Lung (tissue), 11 donors: ENCODE measurements at regions not wholly inside any gene's neighbourhood (a gene's known extent, or its start where the extent isn't known, plus 50 kb on each side); places are given as distances from the start of the nearest gene placed in this dataset.

Experiments used
- ATAC-seq: fragments of 200-7000 bp; cut with Tn5 transposase; one replicate; pipeline ENCODE4 v1.9.1; 2020; ENCODE audit warnings: moderate number of reproducible peaks; ENCODE audit not compliant: insufficient read depth, low FRiP score
- DNase-seq, 3 donors: peaks; one replicate each; pipeline ENCODE4 v3.0.0-alpha.2; 2013 to 2017
- H3K27ac ChIP-seq, 2 donors: one replicate each; pipeline ENCODE4 v1.5.1; 2013; ENCODE audit warnings: mild to moderate bottlenecking in 2 of 2, moderate library complexity in 2 of 2, control low read depth in 1 of 2, inconsistent platforms in 1 of 2, low read depth in 1 of 2, low read length in 1 of 2
- H3K27me3 ChIP-seq, 3 donors: one replicate each; pipeline ENCODE4 v1.5.1; 2013; ENCODE audit warnings: low read length in 2 of 3; ENCODE audit not compliant: control insufficient read depth in 3 of 3, insufficient read depth in 3 of 3
- H3K36me3 ChIP-seq, 4 donors: one replicate each; pipeline ENCODE4 v1.5.1; 2013; ENCODE audit warnings: low read length in 4 of 4, mild to moderate bottlenecking in 1 of 4, moderate library complexity in 1 of 4; ENCODE audit not compliant: control insufficient read depth in 4 of 4, insufficient read depth in 4 of 4
- H3K4me1 ChIP-seq, 5 donors: one replicate each; pipeline ENCODE4 v1.5.1; 2013; ENCODE audit warnings: low read length in 5 of 5, mild to moderate bottlenecking in 2 of 5, moderate library complexity in 1 of 5; ENCODE audit not compliant: control insufficient read depth in 5 of 5, insufficient read depth in 5 of 5
- H3K4me3 ChIP-seq: one replicate; pipeline ENCODE4 v1.5.1; 2013; ENCODE audit warnings: mild to moderate bottlenecking, control low read depth, moderate library complexity
- H3K9ac ChIP-seq, 2 donors: one replicate each; pipeline ENCODE4 v1.5.1; 2013; ENCODE audit warnings: low read length in 2 of 2, control low read depth in 1 of 2; ENCODE audit not compliant: insufficient read depth in 1 of 2
- H3K9me3 ChIP-seq, 4 donors: one replicate each; pipeline ENCODE4 v1.5.1; 2013; ENCODE audit warnings: low read length in 3 of 4, mild to moderate bottlenecking in 1 of 4, moderate library complexity in 1 of 4; ENCODE audit not compliant: control insufficient read depth in 4 of 4, insufficient read depth in 3 of 4
- CTCF ChIP-seq: IDR thresholded peaks from 2 replicates; pipeline ENCODE4 v1.5.1; 2012; ENCODE audit warnings: mild to moderate bottlenecking; ENCODE audit errors: control extremely low read depth, extremely low read depth
- WGBS, 2 donors: extraction: QIAGEN DNeasy Blood & Tissue Kit; methylation state at CpG; one replicate each; pipeline ENCODE4 v1.1.7; 2013; 5-methylcytosine and 5-hydroxymethylcytosine counted together
- donor health status: control.
- donor health status: control.
- donor health status: Bipolar disorder and iron deficiency.
- donor health status: healthy.
- donor health status: DM: yes; HTN: yes; CAD: no.

GRCh38 chr10:108691126-108691525, 1232.2 kb downstream of the XPNPEP1 start:
- Histone ChIP-seq H3K27me3 (no peaks in the 10 kb centered on the region), H3K36me3 (no peaks in the 10 kb centered on the region), H3K27ac (no peak overlapping the region), H3K9ac (no peak overlapping the region), H3K9me3 (peaks cover 0 to 3% (median under 1%) of the 10 kb centered on the region in 4 donors), H3K4me1 (no peaks in the 10 kb centered on the region), H3K4me3 (no peak overlapping the region)
- no peak for TF ChIP-seq CTCF
- DNase-seq (no peak), ATAC-seq (no peak)
- 74 to 76% methylated on average over 1 of the region's 1 CpG for WGBS, 2 donors

GRCh38 chr10:108690530-108690929, 1232.8 kb downstream of the XPNPEP1 start:
- H3K27ac ChIP-seq: no peak overlapping the region
- no peak for DNase-seq
- no peaks in the 10 kb centered on the region for H3K4me1 ChIP-seq
- ATAC-seq: no peak
- H3K4me3 ChIP-seq: no peak overlapping the region
- H3K9ac ChIP-seq: no peak overlapping the region
- H3K36me3 ChIP-seq: no peaks in the 10 kb centered on the region
- TF ChIP-seq CTCF: no peak
- H3K27me3 ChIP-seq: no peaks in the 10 kb centered on the region
- H3K9me3 ChIP-seq: peaks cover 0 to 3% (median under 1%) of the 10 kb centered on the region in 4 donors
- 83 to 92% methylated on average over 6 of the region's 6 CpGs for WGBS, 2 donors

- no peaks in the 10 kb centered on the region for H3K36me3 ChIP-seq
- DNase-seq: no peak
These were observed 1233.4 kb downstream of the XPNPEP1 start for GRCh38 chr10:108689891-108690290.

More at GRCh38 chr10:108689891-108690290, 1233.4 kb downstream of the XPNPEP1 start:
- Histone ChIP-seq H3K4me3 (no peak overlapping the region), H3K4me1 (no peaks in the 10 kb centered on the region), H3K27ac (no peak overlapping the region), H3K27me3 (no peaks in the 10 kb centered on the region), H3K9me3 (peaks cover 0 to 3% (median under 1%) of the 10 kb centered on the region in 4 donors), H3K9ac (no peak overlapping the region)
- no peak for ATAC-seq
- no peak for TF ChIP-seq CTCF
